Motor neuron (in vitro differentiated cells): ENCODE measurements at regions not wholly inside any gene's neighbourhood (a gene's known extent, or its start where the extent isn't known, plus 50 kb on each side); places are given as distances from the start of the nearest gene placed in this dataset.

Experiments
- ATAC-seq, 8 experiments: fragments of 200-7000 bp; cut with Tn5 transposase; replicated peaks in 6 of 8; 2 replicates each; pipeline ENCODE4 v1.8.0; 2021; ENCODE audit warnings: mild to moderate bottlenecking in 8 of 8, moderate library complexity in 8 of 8
- H3K27ac ChIP-seq, 2 donors: fragments of 250-450 bp; sonication (Bioruptor Pico); 2 replicates each; pipeline ENCODE4 v1.9.0; 2021; ENCODE audit warnings: antibody characterized with exemption in 2 of 2, mild to moderate bottlenecking in 2 of 2, moderate library complexity in 1 of 2
- H3K4me1 ChIP-seq, 2 donors: fragments of 250-450 bp; sonication (Bioruptor Pico); replicated peaks in 1 of 2; 2 replicates each; pipeline ENCODE4 v1.6.1; 2021; ENCODE audit warnings: antibody characterized with exemption in 2 of 2, mild to moderate bottlenecking in 2 of 2, moderate library complexity in 1 of 2
- H3K4me3 ChIP-seq, 5 donors: fragments of 250-450 bp; sonication (Bioruptor Pico); 2 replicates each; pipeline ENCODE4 v1.9.0; 2021; ENCODE audit warnings: antibody characterized with exemption in 5 of 5, mild to moderate bottlenecking in 5 of 5, moderate library complexity in 4 of 5
- WGBS, 10 experiments: fragments of 450-650 bp; shearing (Covaris generic); methylation state at CpG; one replicate each; pipeline ENCODE4 v1.0.0; 2022; 5-methylcytosine and 5-hydroxymethylcytosine counted together
- in situ Hi-C, 9 experiments: fragments of 400-800 bp; cut with MboI; loops; one replicate each; pipeline ENCODE4 v1.15.0; 2021; ENCODE audit warnings: low sequenced_read_pairs in 9 of 9, low pct_unique_long_range_greater_than_20kb in 2 of 9; ENCODE audit not compliant: unreplicated experiment in 9 of 9

DNA sequence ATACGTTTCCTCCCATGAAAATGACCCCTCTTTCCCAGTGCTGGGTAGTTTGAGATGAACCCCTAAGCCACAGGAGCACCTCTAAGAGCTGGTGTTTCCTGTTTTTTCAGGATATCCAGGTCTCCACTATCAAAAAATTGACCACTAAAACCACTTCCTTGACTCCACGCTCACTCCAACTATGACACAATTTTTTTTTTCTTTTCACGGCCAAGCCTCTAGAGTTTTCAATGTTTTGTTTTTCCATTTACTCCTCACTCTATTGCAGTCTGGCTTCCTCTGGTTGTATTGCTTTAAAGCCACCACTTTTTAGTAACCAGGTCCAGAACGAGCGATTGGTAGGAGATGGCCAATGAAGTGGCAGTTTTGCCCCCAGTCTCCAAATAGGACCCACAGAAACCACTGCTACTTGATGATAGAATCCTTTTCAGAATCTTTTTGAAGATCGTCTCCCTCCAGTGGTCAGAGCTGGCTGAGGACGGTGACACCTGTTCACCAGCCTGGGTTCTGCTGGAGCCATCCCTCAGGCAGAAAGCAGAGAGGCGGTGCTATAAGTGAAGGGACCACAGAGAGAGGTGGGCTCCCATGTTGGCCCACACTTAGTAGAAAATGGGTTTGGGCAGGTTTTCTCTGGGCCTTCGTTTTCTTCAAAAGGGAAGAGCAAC is 454.4 kb downstream of the VRK1 start:
- Histone ChIP-seq H3K4me3 (no peak overlapping the region), H3K4me1 (no peaks in the 10 kb centered on the region), H3K27ac (no peak overlapping the region)
- ATAC-seq, result peak in 1 of 8 experiments; percentile 23
- 33 to 88% (median 73%) methylated on average over 1 to 9 of the region's 9 CpGs for WGBS, 10 experiments
- in situ Hi-C loops, result no loop called here

DNA sequence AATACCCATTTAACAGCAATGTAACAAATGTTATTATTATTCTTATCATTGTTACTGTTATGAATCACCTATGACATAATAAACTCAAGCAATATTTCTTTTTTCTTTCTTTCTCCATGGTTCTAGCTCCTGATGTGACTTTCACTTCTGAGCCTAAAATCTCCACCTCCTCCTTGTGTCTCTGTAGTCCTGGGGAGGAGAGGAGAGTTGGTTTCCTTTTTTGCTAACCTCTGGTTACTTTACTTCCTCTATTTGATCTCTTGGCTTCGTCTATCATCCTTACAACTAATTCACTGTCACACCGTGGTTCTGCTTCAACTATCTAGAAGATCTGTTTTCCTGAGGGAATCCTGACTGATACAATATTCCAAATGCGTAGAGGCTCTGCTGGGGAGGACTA is 456.6 kb downstream of the VRK1 start:
- 5 to 100% (median 45%) methylated on average over 2 to 3 of the region's 3 CpGs; no CpG with 5 or more reads in 1 of the 10 experiments for WGBS, 10 experiments
- H3K27ac ChIP-seq, result no peak overlapping the region
- no peak overlapping the region for H3K4me3 ChIP-seq
- no peak for ATAC-seq
- in situ Hi-C loops, result no loop called here
- H3K4me1 ChIP-seq, result no peaks in the 10 kb centered on the region

DNA sequence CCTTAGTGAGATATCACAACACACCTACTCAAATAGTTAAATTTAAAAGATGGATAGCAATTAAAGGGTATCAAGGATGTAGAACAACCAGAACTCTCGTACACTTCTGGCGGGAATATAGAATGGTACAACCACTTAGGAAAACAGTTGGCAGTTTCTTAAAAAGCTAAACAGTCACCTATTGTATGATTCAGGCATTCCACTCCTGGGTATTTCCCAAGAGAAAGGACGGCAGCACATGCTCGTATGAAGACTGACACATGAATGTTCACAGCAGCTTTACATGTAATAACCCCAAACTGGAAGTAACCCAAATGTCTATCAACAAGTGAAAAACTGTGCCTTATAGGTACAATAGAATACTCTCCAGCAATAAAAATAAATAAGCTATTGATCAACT is 465.2 kb downstream of the VRK1 start:
- Histone ChIP-seq H3K27ac (no peak overlapping the region), H3K4me1 (peaks cover 21% of the 10 kb centered on the region in 2 donors), H3K4me3 (no peak overlapping the region)
- in situ Hi-C loops, result no loop called here
- WGBS, 10 experiments, result 83 to 100% (median 94%) methylated on average over 1 to 4 of the region's 4 CpGs
- ATAC-seq, result no peak

DNA sequence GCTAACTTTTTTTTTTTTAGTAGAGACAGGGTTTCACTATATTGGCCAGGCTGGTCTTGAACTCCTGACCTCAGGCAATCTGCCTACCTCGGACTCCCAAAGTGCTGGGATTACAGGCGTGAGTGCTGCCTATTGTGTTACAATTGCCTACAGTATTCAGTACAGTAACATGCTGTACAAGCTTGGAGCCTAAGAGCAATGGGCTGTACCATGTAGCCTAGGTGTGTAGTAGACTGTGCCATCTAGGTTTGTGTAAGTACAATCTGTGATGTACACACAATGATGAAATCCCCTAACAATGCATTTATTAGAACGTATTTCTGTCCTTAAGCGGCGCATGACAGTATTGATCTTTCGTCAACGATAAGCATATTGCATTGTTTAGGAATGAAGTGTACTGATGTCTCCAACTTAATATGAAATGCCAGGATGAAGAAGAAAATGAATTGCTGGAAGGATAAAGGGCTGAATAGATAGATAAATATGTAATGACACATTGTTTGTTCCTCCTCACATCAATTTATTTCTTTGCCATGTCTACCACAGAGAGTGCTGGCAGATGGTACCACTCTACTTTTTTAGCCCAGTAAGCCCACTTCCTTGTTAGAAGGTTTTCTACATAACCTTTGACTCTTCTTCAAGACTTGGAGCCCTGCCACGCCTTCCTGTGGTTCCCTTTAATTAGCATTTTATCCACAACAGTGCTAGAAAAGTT is 467.5 kb downstream of the VRK1 start:
- Histone ChIP-seq H3K4me3 (no peak overlapping the region), H3K27ac (no peak overlapping the region), H3K4me1 (peaks cover 34 to 36% of the 10 kb centered on the region in 2 donors)
- in situ Hi-C loops, result no loop called here
- no peak for ATAC-seq
- WGBS, 10 experiments, result 27 to 100% (median 91%) methylated on average over 1 to 7 of the region's 8 CpGs

DNA sequence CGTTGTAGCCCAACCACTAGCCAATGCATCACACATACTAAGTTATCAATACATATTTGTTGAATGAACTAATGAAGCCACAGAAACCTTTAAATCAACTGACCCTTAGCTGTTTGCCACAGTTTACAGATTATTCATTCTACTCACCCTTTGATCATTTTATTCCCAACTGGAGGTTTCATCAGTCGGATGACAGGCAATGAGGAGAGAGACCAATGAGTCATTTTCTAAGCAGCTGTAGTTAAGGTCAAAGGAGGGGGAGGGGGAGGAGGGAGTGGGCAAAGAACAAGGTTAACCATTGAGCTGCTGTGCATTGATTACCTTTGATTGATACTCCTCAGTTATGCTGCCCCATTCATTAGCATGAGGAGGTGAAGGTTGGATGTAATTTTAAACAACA is 469.5 kb downstream of the VRK1 start:
- H3K27ac ChIP-seq, result no peak overlapping the region
- H3K4me3 ChIP-seq, result no peak overlapping the region
- H3K4me1 ChIP-seq, result peaks cover 36 to 39% of the 10 kb centered on the region in 2 donors
- WGBS, 10 experiments, result 0 to 29% (median 20%) methylated on average over 1 to 2 of the region's 2 CpGs; no CpG with 5 or more reads in 5 of the 10 experiments
- in situ Hi-C loops, result no loop called here
- peak; percentile 29 to 90 (median 81) for ATAC-seq

DNA sequence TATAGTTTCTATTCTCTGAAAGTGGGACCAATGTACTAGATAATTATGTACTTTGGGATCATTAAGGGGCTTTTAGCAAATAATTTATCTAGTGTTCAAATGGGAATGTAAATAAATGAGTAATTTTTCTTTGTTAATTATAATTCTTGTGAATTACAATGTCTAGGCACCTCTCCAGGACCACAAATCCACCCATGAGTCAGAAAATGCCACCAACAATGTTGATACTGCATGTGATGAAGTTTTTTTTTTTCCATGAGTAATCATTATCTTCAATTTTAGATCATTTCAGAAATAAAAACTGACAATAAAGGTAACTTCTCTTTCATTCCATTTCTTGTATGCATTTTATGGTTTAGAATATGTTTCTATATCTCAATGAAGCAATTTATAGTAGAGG is 470.3 kb downstream of the VRK1 start:
- no peak overlapping the region for H3K4me3 ChIP-seq
- in situ Hi-C loops, result no loop called here
- H3K4me1 ChIP-seq, result peaks cover 39 to 43% of the 10 kb centered on the region in 2 donors
- no peak for ATAC-seq
- no peak overlapping the region for H3K27ac ChIP-seq

DNA sequence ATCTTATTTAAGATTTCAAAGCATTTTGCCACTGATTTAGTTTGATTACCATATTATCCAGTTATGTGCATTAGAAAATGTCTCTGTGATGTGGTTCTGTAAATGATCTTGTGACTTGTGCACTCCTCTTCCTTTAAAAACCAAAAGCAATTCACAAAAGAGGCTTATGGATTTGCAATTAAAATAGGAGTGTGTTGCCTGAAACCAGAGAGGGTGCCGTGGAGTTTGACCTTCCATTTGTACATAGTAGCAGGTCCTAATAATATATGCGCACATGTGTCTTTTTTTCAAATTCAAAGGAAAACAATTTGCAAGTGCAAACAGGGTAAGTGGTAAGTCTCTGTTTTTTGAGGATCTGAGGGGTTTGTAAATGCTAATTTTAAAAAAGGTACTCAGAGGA is 470.9 kb downstream of the VRK1 start:
- 0 to 68% (median 33%) methylated on average over 1 to 2 of the region's 2 CpGs; no CpG with 5 or more reads in 1 of the 10 experiments for WGBS, 10 experiments
- in situ Hi-C loops, result no loop called here

DNA sequence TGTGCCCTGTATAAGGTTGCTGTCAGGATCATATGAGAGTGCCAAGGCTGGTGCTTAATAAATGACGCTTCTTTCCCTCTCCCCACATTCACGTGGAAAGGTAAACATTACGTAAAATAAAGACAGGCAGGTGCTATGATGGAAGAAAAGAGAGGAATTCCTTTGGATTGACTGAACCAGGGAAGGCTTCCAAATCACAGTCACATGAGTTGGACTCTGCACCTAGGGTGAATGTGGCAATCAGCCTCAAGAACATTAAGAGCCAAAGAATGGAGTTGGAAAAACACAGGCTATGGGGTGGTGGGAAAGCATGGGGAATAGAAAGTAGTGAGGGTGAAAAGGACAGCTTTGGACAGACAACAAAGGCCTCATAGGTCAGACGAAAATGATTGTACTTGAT is 473.1 kb downstream of the VRK1 start:
- ATAC-seq, result no peak
- 43 to 100% (median 84%) methylated on average over 1 to 4 of the region's 4 CpGs; no CpG with 5 or more reads in 2 of the 10 experiments for WGBS, 10 experiments
- H3K4me3 ChIP-seq, result no peak overlapping the region
- no peak overlapping the region for H3K27ac ChIP-seq
- in situ Hi-C loops, result no loop called here
- peaks cover 37 to 38% of the 10 kb centered on the region in 2 donors for H3K4me1 ChIP-seq

More for the DNA sequence above, 470.9 kb downstream of the VRK1 start:
- Histone ChIP-seq H3K27ac (no peak overlapping the region), H3K4me3 (no peak overlapping the region), H3K4me1 (peaks cover 39 to 43% of the 10 kb centered on the region in 2 donors)
- ATAC-seq, result peak in 7 of 8 experiments; percentile 31 to 90 (median 62)

DNA sequence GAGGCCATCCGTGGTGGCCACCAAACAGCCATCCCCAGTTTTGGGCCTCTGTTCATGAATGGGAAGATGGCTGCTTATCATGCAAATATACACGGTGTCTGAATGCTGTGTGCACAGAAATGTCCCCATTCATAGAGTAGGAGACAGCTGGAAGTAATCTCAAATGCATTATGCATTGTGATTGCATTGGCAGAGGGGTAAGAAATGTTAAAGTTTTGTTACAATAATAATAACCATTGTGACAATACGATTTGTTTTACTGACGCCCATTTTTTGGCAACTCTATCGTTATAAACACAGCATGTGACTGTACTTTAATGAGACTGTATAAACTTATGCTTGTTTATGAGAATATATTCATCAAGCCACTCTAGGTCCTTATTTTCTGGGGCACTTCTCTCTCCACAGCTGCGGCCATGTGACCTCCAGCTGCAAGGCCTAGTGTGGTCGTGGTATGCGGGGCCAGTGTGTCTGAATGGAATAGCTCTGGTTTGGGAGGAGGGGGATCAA is 474.3 kb downstream of the VRK1 start:
- peaks cover 26 to 27% of the 10 kb centered on the region in 2 donors for H3K4me1 ChIP-seq
- H3K27ac ChIP-seq, result no peak overlapping the region
- 0 to 80% (median 64%) methylated on average over 1 to 8 of the region's 8 CpGs for WGBS, 10 experiments
- in situ Hi-C loops, result no loop called here
- H3K4me3 ChIP-seq, result no peak overlapping the region
- ATAC-seq, result peak in 4 of 8 experiments; percentile 19 to 53 (median 34)

DNA sequence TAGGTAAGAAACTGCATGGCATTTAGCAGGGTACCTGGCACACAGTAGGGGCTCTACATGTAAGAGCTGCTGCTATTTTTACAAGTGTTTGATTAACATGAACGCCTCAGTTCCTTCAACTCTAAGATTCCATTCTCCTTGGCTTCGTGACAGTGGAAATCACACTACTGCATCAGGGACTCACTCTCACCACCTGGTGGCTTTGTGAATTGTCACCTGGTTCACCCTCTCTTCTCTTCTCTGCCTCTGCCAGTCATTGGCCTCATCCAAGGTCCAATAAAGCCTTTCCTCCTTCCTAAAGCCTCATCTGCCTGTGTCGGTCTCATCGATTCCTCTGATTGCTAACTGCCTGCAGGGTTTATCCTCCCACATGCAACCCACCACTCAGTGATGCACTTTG is 476.4 kb downstream of the VRK1 start:
- in situ Hi-C loops, result no loop called here
- Histone ChIP-seq H3K27ac (no peak overlapping the region), H3K4me3 (no peak overlapping the region), H3K4me1 (peaks cover 8 to 16% of the 10 kb centered on the region in 2 donors)
- ATAC-seq, result no peak
- 0 to 100% (median 80%) methylated on average over 1 to 3 of the region's 4 CpGs; no CpG with 5 or more reads in 3 of the 10 experiments for WGBS, 10 experiments

DNA sequence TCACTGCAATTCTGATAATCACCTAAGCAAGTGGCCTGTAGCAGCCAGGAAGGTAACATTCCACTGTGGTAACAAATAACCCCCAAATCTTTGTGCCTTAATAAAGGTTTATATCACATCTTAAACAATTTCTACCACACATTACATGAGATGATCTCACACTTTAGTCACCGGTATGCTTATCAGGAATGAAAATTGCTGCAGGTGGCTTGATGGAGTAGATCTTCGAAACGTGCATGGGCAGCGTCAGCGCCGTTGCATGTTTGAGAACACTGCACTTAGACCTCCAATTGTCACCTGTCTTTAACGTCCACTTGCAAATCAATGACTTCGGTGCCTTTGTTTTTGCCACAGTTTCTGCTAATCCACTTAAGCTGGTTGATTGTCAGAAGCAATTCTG is 477.4 kb downstream of the VRK1 start:
- Histone ChIP-seq H3K4me3 (no peak overlapping the region), H3K4me1 (peaks cover 5 to 15% of the 10 kb centered on the region in 2 donors), H3K27ac (no peak overlapping the region)
- no peak for ATAC-seq
- in situ Hi-C loops, result no loop called here
- 33 to 100% (median 83%) methylated on average over 1 to 8 of the region's 8 CpGs; no CpG with 5 or more reads in 1 of the 10 experiments for WGBS, 10 experiments

DNA sequence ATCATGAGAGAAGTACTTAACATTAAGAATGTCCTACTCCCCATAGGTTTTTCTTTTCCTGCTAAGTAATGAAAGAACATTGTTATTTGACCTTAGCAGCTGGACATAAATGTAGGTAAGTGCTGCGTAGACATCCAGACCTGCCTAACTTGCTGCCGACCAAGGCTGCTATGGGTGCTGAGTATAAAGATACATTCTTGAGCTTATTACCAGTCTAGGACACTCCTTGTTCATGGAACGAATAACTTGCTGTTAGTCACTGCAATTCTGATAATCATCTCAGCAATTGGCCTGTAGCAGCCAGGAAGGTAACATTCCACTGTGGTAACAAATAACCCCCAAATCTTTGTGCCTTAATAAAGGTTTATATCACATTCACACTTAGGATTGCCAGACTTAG is 478.1 kb downstream of the VRK1 start:
- no peak for ATAC-seq
- H3K4me3 ChIP-seq, result no peak overlapping the region
- in situ Hi-C loops, result no loop called here
- H3K27ac ChIP-seq, result no peak overlapping the region
- peaks cover 5 to 15% of the 10 kb centered on the region in 2 donors for H3K4me1 ChIP-seq
- 24 to 100% (median 83%) methylated on average over 1 to 3 of the region's 3 CpGs; no CpG with 5 or more reads in 2 of the 10 experiments for WGBS, 10 experiments

DNA sequence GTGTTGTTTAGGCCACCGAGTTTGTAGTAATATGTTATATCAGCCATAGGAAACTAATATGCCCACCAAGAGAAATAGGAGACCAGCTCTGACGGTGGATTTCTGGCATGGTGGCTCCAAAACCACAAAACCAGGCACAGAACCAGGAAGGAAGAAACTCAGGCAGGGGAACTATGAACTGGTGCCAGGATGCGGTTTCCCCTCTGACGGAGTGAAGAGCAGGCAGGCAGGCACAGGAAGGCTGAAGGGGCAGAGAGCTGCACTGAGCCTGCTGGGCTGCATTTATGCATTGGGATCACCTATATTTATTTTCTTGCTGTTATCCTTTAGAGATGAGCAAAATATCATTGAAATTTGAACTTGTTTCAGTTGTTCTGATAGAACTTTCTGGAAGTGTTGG is 479.4 kb downstream of the VRK1 start:
- in situ Hi-C loops, result no loop called here
- no peak for ATAC-seq
- Histone ChIP-seq H3K27ac (no peak overlapping the region), H3K4me3 (no peak overlapping the region), H3K4me1 (peaks cover 3 to 14% of the 10 kb centered on the region in 2 donors)
- WGBS, 10 experiments, result 30 to 100% (median 86%) methylated on average over 1 to 4 of the region's 4 CpGs; no CpG with 5 or more reads in 2 of the 10 experiments
